CD14-positive monocyte (primary cell): ENCODE measurements at regions not wholly inside any gene's neighbourhood (a gene's known extent, or its start where the extent isn't known, plus 50 kb on each side); places are given as distances from the start of the nearest gene placed in this dataset.

ENCODE experiments used
- DNase-seq, 3 donors: peaks; one replicate each; pipeline ENCODE4 v3.0.0-alpha.2; 2011 to 2022
- H2AFZ ChIP-seq: 2 replicates; pipeline ENCODE4 v1.6.0; 2012; ENCODE audit warnings: mild to moderate bottlenecking, low read depth, low read length, inconsistent platforms; ENCODE audit not compliant: insufficient read depth, poor library complexity, severe bottlenecking
- H3K27ac ChIP-seq, 2 donors: 1 replicate in 1 of 2; 2 replicates in 1 of 2; pipeline ENCODE4 v1.5.1; 2012 to 2013; ENCODE audit warnings: low read length in 2 of 2, control low read depth in 1 of 2, inconsistent platforms in 1 of 2, low read depth in 1 of 2, mild to moderate bottlenecking in 1 of 2
- H3K27me3 ChIP-seq, 2 donors: one replicate each; pipeline versions ENCODE4 v1.6.0 to v1.6.1; 2011 to 2013; ENCODE audit warnings: low read length in 2 of 2; ENCODE audit not compliant: control insufficient read depth in 2 of 2, insufficient read depth in 2 of 2
- H3K36me3 ChIP-seq, 2 donors: replicated peaks in 1 of 2; 1 replicate in 1 of 2; 2 replicates in 1 of 2; pipeline versions ENCODE4 v1.5.1 to v1.6.1; 2012 to 2013; ENCODE audit warnings: low read length in 2 of 2, control low read depth in 1 of 2, inconsistent platforms in 1 of 2, mild to moderate bottlenecking in 1 of 2; ENCODE audit not compliant: insufficient read depth in 2 of 2, control insufficient read depth in 1 of 2
- H3K4me1 ChIP-seq, 2 donors: 1 replicate in 1 of 2; 2 replicates in 1 of 2; pipeline versions ENCODE4 v1.5.1 to v1.6.1; 2012 to 2013; ENCODE audit warnings: low read length in 2 of 2, control low read depth in 1 of 2, inconsistent platforms in 1 of 2, mild to moderate bottlenecking in 1 of 2, moderate library complexity in 1 of 2; ENCODE audit not compliant: insufficient read depth in 2 of 2, control insufficient read depth in 1 of 2
- H3K4me2 ChIP-seq: replicated peaks from 2 replicates; pipeline ENCODE3; 2012; ENCODE audit warnings: low read length, moderate library complexity, mild to moderate bottlenecking; ENCODE audit not compliant: poor library complexity, severe bottlenecking; ENCODE audit errors: extremely low read depth
- H3K4me3 ChIP-seq, 3 experiments: fragments of 200-600 bp in 1 of 3; sonication (generic) in 1 of 3; replicated peaks in 1 of 3; 1 replicate in 2 of 3; 2 replicates in 1 of 3; pipeline ENCODE4 v1.5.1; 2011 to 2013; ENCODE audit warnings: low read length in 3 of 3, mild to moderate bottlenecking in 3 of 3, control low read depth in 2 of 3, low read depth in 2 of 3, inconsistent platforms in 1 of 3, moderate library complexity in 1 of 3
- H3K79me2 ChIP-seq: 2 replicates; pipeline ENCODE4 v1.6.0; 2012; ENCODE audit warnings: mild to moderate bottlenecking, control low read depth, inconsistent platforms, low read length, moderate library complexity; ENCODE audit not compliant: insufficient read depth
- H3K9ac ChIP-seq: 2 replicates; pipeline ENCODE4 v1.6.0; 2017; ENCODE audit warnings: low read length, mild to moderate bottlenecking; ENCODE audit not compliant: insufficient read depth, poor library complexity, severe bottlenecking
- H3K9me3 ChIP-seq, 2 donors: replicated peaks in 1 of 2; 1 replicate in 1 of 2; 2 replicates in 1 of 2; pipeline versions ENCODE4 v1.5.1 to v1.6.1; 2012 to 2013; ENCODE audit warnings: low read length in 2 of 2, control low read depth in 1 of 2; ENCODE audit not compliant: control insufficient read depth in 1 of 2, insufficient read depth in 1 of 2
- H4K20me1 ChIP-seq: 2 replicates; pipeline ENCODE4 v1.6.0; 2012; ENCODE audit warnings: mild to moderate bottlenecking, low read length, control low read depth, moderate library complexity; ENCODE audit not compliant: insufficient read depth
- H3K27ac Mint-ChIP-seq, 7 donors: one replicate each; pipeline ENCODE4 v1.8.0; 2020; ENCODE audit warnings: mild to moderate bottlenecking in 7 of 7, mixed read lengths in 7 of 7, moderate library complexity in 6 of 7, inconsistent platforms in 2 of 7
- H3K27me3 Mint-ChIP-seq, 3 donors: one replicate each; pipeline ENCODE4 v1.8.0; 2021 to 2022; ENCODE audit warnings: low read depth in 3 of 3, mild to moderate bottlenecking in 3 of 3, mixed read lengths in 3 of 3, moderate library complexity in 3 of 3, inconsistent platforms in 1 of 3
- H3K36me3 Mint-ChIP-seq, 2 donors: one replicate each; pipeline ENCODE4 v1.8.0; 2020; ENCODE audit warnings: mixed read lengths in 2 of 2, inconsistent platforms in 1 of 2, mild to moderate bottlenecking in 1 of 2
- H3K4me1 Mint-ChIP-seq: one replicate; pipeline ENCODE4 v1.8.0; 2020; ENCODE audit warnings: mild to moderate bottlenecking, mixed read lengths
- H3K4me3 Mint-ChIP-seq, 2 donors: one replicate each; pipeline ENCODE4 v1.8.0; 2020; ENCODE audit warnings: mild to moderate bottlenecking in 2 of 2, mixed read lengths in 2 of 2, moderate library complexity in 1 of 2
- H3K9me3 Mint-ChIP-seq, 7 donors: one replicate each; pipeline ENCODE4 v1.8.0; 2020 to 2022; ENCODE audit warnings: mixed read lengths in 7 of 7, mild to moderate bottlenecking in 6 of 7, moderate library complexity in 6 of 7, inconsistent platforms in 2 of 7
- WGBS: methylation state at CpG from one replicate; pipeline ENCODE4 v1.1.5; 2013; ENCODE audit warnings: missing lambda C conversion rate; ENCODE audit not compliant: insufficient coverage; 5-methylcytosine and 5-hydroxymethylcytosine counted together
- intact Hi-C, 2 donors: fragments of 100-400 bp; cut with micrococcal nuclease; formaldehyde crosslinking; loops; one replicate each; pipeline versions ENCODE4 v1.15.0 to v1.15.1; 2023
- TF ChIP-seq, protein P1 (sequence below): fragments of 200-600 bp; IDR thresholded peaks from one replicate; pipeline ENCODE4 v1.8.0; 2022; ENCODE audit warnings: antibody characterized with exemption, mild to moderate bottlenecking

DNA sequence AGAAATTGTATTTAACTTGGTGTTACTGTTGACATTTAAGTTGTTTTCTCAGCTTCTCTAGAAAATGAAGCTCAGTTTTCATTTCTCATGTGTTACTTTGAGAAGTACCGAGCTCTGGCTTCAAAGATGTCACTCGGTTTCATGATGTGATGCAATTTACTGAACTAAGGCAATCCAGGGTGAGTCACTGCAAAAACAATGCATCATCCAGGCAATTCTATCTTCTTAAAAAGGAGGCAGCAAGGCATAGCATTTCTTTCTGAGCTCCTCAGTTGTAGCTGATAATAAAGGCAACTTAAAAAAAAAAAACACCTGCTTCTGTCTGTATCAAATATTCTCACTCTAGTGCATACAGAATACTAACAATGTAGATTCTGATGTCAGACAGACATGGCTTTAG is 91.1 kb upstream of the KCNA4 start:
- Histone ChIP-seq H3K79me2 (no peaks in the 10 kb centered on the region), H3K4me2 (no peak overlapping the region), H3K36me3 (no peaks in the 10 kb centered on the region), H3K27ac (no peak overlapping the region), H3K9me3 (no peaks in the 10 kb centered on the region), H3K27me3 (no peaks in the 10 kb centered on the region), H3K9ac (no peak overlapping the region), H2AFZ (no peak overlapping the region), H3K4me3 (no peak overlapping the region), H4K20me1 (no peaks in the 10 kb centered on the region), H3K4me1 (no peaks in the 10 kb centered on the region)
- DNase-seq, result no peak
- intact Hi-C loops, result no loop called here
- Mint-ChIP-seq H3K4me3 (no peak overlapping the region), H3K36me3 (no peaks in the 10 kb centered on the region), H3K9me3 (peaks cover 0 to 6% (median 2%) of the 10 kb centered on the region in 7 donors), H3K4me1 (no peaks in the 10 kb centered on the region), H3K27ac (no peak overlapping the region), H3K27me3 (peaks cover 0 to 1% (median 0%) of the 10 kb centered on the region in 3 donors)
- WGBS, result 40% methylated on average over 1 of the region's 2 CpGs
- TF ChIP-seq, protein P1, sequence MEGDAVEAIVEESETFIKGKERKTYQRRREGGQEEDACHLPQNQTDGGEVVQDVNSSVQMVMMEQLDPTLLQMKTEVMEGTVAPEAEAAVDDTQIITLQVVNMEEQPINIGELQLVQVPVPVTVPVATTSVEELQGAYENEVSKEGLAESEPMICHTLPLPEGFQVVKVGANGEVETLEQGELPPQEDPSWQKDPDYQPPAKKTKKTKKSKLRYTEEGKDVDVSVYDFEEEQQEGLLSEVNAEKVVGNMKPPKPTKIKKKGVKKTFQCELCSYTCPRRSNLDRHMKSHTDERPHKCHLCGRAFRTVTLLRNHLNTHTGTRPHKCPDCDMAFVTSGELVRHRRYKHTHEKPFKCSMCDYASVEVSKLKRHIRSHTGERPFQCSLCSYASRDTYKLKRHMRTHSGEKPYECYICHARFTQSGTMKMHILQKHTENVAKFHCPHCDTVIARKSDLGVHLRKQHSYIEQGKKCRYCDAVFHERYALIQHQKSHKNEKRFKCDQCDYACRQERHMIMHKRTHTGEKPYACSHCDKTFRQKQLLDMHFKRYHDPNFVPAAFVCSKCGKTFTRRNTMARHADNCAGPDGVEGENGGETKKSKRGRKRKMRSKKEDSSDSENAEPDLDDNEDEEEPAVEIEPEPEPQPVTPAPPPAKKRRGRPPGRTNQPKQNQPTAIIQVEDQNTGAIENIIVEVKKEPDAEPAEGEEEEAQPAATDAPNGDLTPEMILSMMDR, result no peak

DNA sequence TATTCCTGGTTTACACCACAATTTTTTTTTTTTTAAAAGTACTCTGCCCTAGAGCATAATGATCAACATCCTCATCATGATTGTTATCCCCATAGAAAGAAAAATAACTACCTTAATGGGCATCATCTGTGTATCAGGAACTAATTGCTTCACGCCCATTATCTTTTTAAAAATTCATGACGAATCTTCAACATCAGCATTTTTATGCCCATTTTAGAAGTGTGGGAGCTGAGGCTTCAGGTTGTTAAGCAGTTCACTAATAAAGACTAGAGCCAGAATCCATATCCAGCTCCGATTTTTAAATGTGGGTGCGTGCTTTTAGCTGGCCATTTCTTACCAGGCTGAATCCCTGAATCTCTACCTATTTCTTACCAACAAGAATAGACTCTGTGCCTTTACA is 92.9 kb upstream of the KCNA4 start:
- H3K36me3 Mint-ChIP-seq, result no peaks in the 10 kb centered on the region
- H3K27ac Mint-ChIP-seq, result no peak overlapping the region
- Histone ChIP-seq H3K4me1 (no peaks in the 10 kb centered on the region), H4K20me1 (no peaks in the 10 kb centered on the region), H3K27ac (no peak overlapping the region), H3K9ac (no peak overlapping the region), H3K27me3 (no peaks in the 10 kb centered on the region), H2AFZ (no peak overlapping the region), H3K79me2 (no peaks in the 10 kb centered on the region), H3K4me2 (no peak overlapping the region), H3K36me3 (no peaks in the 10 kb centered on the region), H3K4me3 (no peak overlapping the region), H3K9me3 (no peaks in the 10 kb centered on the region)
- no peak overlapping the region for H3K4me3 Mint-ChIP-seq
- intact Hi-C loops, result no loop called here
- H3K27me3 Mint-ChIP-seq, result peaks cover 0 to 1% (median 0%) of the 10 kb centered on the region in 3 donors
- TF ChIP-seq, protein P1, result no peak
- no peak for DNase-seq
- no peaks in the 10 kb centered on the region for H3K4me1 Mint-ChIP-seq
- peaks cover 0 to 8% (median 2%) of the 10 kb centered on the region in 7 donors for H3K9me3 Mint-ChIP-seq
- 87% methylated on average over 2 of the region's 4 CpGs for WGBS
